Ishikawa (cell line): ENCODE measurements at regions not wholly inside any gene's neighbourhood (a gene's known extent, or its start where the extent isn't known, plus 50 kb on each side); places are given as distances from the start of the nearest gene placed in this dataset.

ENCODE experiments used
- CEBPB ChIP-seq: IDR thresholded peaks from 2 replicates; pipeline ENCODE4 v1.6.1; 2012
- CREB1 ChIP-seq: IDR thresholded peaks from 2 replicates; pipeline ENCODE4 v1.6.1; 2012; ENCODE audit warnings: low read depth
- EGR1 ChIP-seq: IDR thresholded peaks from 2 replicates; pipeline ENCODE4 v1.6.1; 2012
- EP300 ChIP-seq: IDR thresholded peaks from 2 replicates; pipeline ENCODE4 v1.6.1; 2012; ENCODE audit warnings: borderline replicate concordance
- FOXM1 ChIP-seq: IDR thresholded peaks from 2 replicates; pipeline ENCODE4 v1.6.1; 2012; ENCODE audit warnings: low read depth, borderline replicate concordance
- NFIC ChIP-seq: IDR thresholded peaks from 2 replicates; pipeline ENCODE4 v1.6.1; 2012
- RAD21 ChIP-seq: IDR thresholded peaks from 2 replicates; pipeline ENCODE4 v1.6.1; 2012; ENCODE audit warnings: low read depth
- TAF1 ChIP-seq: IDR thresholded peaks from 2 replicates; pipeline ENCODE4 v1.6.1; 2012; ENCODE audit warnings: low read depth, mild to moderate bottlenecking
- TCF12 ChIP-seq: IDR thresholded peaks from 2 replicates; pipeline ENCODE4 v1.6.1; 2012; ENCODE audit warnings: low read depth
- TEAD4 ChIP-seq: IDR thresholded peaks from 2 replicates; pipeline ENCODE4 v1.6.1; 2012
- YY1 ChIP-seq: IDR thresholded peaks from 2 replicates; pipeline ENCODE4 v1.6.1; 2012; ENCODE audit warnings: low read depth
- ZBTB7A ChIP-seq: IDR thresholded peaks from 2 replicates; pipeline ENCODE4 v1.6.1; 2012; ENCODE audit warnings: low read depth
- TF ChIP-seq, protein P1 (sequence below): IDR thresholded peaks from 2 replicates; pipeline ENCODE4 v1.6.1; 2012
- TF ChIP-seq, protein P2 (sequence below): IDR thresholded peaks from 2 replicates; pipeline ENCODE4 v1.6.1; 2012
- TF ChIP-seq, protein P3 (sequence below): IDR thresholded peaks from 2 replicates; pipeline ENCODE4 v1.6.1; 2012; ENCODE audit warnings: low read depth, mild to moderate bottlenecking

DNA sequence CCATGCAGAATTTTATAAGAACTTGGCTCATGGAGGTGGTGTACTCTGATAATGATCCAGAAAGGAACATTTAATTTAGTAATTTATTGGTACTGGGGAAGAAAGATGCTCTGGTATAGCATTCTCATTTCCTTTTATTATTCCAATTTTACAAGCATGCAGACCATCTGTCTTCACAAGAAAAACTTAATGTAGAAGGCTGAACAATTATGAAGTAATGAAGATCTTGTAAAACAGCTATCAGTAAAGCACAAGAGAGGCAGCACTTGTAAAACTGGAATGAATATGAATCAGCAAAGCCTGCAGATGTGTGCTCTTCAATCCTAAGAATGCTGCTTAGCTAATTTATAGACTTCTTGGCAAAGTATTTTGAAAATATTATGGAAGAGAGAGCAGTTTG lies 300.0 kb downstream of the YTHDC2 start:
- TF ChIP-seq, protein P1, sequence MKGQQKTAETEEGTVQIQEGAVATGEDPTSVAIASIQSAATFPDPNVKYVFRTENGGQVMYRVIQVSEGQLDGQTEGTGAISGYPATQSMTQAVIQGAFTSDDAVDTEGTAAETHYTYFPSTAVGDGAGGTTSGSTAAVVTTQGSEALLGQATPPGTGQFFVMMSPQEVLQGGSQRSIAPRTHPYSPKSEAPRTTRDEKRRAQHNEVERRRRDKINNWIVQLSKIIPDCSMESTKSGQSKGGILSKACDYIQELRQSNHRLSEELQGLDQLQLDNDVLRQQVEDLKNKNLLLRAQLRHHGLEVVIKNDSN = no peak
- TF ChIP-seq TAF1 (no peak), NFIC (no peak), FOXM1 (no peak), EP300 (no peak), RAD21 (no peak), EGR1 (no peak), ZBTB7A (no peak), CEBPB (no peak), CREB1 (no peak), YY1 (no peak), TCF12 (no peak), TEAD4 (no peak)
- TF ChIP-seq, protein P2, sequence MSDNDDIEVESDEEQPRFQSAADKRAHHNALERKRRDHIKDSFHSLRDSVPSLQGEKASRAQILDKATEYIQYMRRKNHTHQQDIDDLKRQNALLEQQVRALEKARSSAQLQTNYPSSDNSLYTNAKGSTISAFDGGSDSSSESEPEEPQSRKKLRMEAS = no peak
- TF ChIP-seq, protein P3, sequence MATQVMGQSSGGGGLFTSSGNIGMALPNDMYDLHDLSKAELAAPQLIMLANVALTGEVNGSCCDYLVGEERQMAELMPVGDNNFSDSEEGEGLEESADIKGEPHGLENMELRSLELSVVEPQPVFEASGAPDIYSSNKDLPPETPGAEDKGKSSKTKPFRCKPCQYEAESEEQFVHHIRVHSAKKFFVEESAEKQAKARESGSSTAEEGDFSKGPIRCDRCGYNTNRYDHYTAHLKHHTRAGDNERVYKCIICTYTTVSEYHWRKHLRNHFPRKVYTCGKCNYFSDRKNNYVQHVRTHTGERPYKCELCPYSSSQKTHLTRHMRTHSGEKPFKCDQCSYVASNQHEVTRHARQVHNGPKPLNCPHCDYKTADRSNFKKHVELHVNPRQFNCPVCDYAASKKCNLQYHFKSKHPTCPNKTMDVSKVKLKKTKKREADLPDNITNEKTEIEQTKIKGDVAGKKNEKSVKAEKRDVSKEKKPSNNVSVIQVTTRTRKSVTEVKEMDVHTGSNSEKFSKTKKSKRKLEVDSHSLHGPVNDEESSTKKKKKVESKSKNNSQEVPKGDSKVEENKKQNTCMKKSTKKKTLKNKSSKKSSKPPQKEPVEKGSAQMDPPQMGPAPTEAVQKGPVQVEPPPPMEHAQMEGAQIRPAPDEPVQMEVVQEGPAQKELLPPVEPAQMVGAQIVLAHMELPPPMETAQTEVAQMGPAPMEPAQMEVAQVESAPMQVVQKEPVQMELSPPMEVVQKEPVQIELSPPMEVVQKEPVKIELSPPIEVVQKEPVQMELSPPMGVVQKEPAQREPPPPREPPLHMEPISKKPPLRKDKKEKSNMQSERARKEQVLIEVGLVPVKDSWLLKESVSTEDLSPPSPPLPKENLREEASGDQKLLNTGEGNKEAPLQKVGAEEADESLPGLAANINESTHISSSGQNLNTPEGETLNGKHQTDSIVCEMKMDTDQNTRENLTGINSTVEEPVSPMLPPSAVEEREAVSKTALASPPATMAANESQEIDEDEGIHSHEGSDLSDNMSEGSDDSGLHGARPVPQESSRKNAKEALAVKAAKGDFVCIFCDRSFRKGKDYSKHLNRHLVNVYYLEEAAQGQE = no peak

DNA sequence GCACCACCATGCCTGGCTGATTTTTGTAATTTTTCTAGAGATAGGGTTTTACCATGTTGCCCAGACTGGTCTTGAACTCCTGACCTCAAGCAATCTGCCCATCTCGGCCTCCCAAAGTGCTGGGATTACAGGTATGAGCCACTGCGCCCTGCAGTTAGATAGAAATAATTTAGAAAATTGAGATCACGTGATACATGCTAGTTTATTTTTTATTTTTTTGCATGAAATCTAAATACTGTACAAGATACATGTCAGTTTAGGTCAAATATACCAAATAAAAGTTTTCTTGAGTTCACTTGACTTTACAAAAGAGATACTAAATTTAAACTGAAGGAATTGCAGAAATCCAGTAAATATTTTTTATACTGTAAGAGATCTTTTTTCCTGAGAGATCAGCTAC lies 304.2 kb downstream of the YTHDC2 start:
- TF ChIP-seq CEBPB = no peak
- TF ChIP-seq EGR1 = no peak

DNA sequence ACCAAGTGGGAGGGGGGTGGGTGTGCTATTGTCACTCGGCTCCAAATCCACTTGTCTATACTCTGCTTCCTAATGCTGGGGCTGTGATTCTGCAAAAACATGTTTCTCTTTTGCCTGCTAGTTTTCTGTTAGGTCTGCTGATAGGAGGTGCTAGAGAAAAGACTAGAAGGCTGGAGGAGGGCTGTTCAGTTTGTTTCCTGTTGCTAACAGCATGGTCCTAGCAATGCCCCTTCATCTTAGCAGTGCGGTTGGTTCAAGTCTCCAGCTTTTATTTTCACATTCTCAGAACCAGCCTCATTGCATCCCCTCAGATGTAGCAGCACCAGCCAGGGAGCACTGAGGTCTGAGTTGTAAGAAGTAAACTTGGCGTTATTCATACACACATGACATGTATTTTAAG lies 310.2 kb downstream of the YTHDC2 start:
- no peak for TF ChIP-seq TEAD4
- TF ChIP-seq, protein P3 = no peak
- TF ChIP-seq, protein P2 = no peak
- TF ChIP-seq ZBTB7A = no peak
- TF ChIP-seq CEBPB = no peak
- TF ChIP-seq NFIC = no peak
- TF ChIP-seq RAD21 = no peak
- TF ChIP-seq, protein P1 = no peak
- no peak for TF ChIP-seq YY1
- TF ChIP-seq TCF12 = no peak
- TF ChIP-seq FOXM1 = no peak
- TF ChIP-seq CREB1 = no peak
- no peak for TF ChIP-seq EGR1
- no peak for TF ChIP-seq TAF1
- TF ChIP-seq EP300 = no peak

DNA sequence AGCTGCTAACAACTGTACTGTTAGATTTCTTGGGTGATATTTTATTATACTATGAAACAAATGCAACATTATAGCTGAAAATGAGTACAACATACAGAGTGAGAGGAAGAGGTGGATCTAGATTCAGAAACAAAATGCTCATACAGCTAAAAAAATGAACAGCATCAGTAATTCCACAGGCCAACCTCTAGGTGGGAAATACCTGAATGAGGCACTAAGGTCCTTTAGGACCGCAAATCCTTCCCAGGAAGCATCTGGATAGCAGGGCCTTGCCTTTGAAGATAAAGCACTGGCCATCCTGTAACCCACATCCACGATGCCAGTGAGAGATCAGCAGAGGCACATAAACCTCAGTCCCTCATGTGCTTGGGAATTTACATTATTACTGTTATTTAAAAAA lies 310.8 kb downstream of the YTHDC2 start:
- no peak for TF ChIP-seq TCF12
- no peak for TF ChIP-seq FOXM1
- no peak for TF ChIP-seq TEAD4
- TF ChIP-seq EGR1 = no peak
- TF ChIP-seq NFIC = no peak
- TF ChIP-seq ZBTB7A = no peak
- TF ChIP-seq CREB1 = no peak
- no peak for TF ChIP-seq YY1
- no peak for TF ChIP-seq EP300
- TF ChIP-seq RAD21 = no peak
- TF ChIP-seq, protein P2 = no peak
- TF ChIP-seq CEBPB = no peak
- no peak for TF ChIP-seq TAF1
- TF ChIP-seq, protein P1 = no peak
- TF ChIP-seq, protein P3 = no peak
